Transverse colon (tissue), 4 donors: ENCODE measurements at regions not wholly inside any gene's neighbourhood (a gene's known extent, or its start where the extent isn't known, plus 50 kb on each side); places are given as distances from the start of the nearest gene placed in this dataset.

Experiments used
- DNase-seq: peaks from one replicate; pipeline ENCODE4 v3.0.0-alpha.2; 2019
- H3K27ac ChIP-seq, 4 donors: fragments of 200-600 bp; sonication (generic); 2 replicates each; pipeline ENCODE4 v1.5.1; 2016 to 2018; ENCODE audit warnings: inconsistent platforms in 4 of 4
- H3K27me3 ChIP-seq: fragments of 200-600 bp; sonication (generic); 2 replicates; pipeline ENCODE4 v1.5.1; 2017; ENCODE audit warnings: inconsistent platforms
- H3K36me3 ChIP-seq, 4 donors: fragments of 200-600 bp; sonication (generic); 2 replicates each; pipeline ENCODE4 v1.5.1; 2017 to 2019; ENCODE audit warnings: inconsistent platforms in 4 of 4
- H3K4me1 ChIP-seq, 4 donors: fragments of 200-600 bp; sonication (generic); 2 replicates each; pipeline ENCODE4 v1.5.1; 2017 to 2020; ENCODE audit warnings: inconsistent platforms in 4 of 4
- H3K4me3 ChIP-seq, 4 donors: fragments of 200-600 bp; sonication (generic); 1 replicate in 1 of 4; 2 replicates in 3 of 4; pipeline versions ENCODE4 v1.5.1 to v1.6.1; 2017 to 2019; ENCODE audit warnings: inconsistent platforms in 4 of 4
- H3K9me3 ChIP-seq, 2 donors: fragments of 200-600 bp; sonication (generic); 2 replicates each; pipeline ENCODE4 v1.5.1; 2017 to 2019; ENCODE audit warnings: inconsistent platforms in 2 of 2
- EP300 ChIP-seq: sonication (generic); formaldehyde crosslinking; IDR thresholded peaks from one replicate; pipeline ENCODE4 v1.6.1; 2017; ENCODE audit warnings: antibody characterized with exemption, low read depth
- POLR2A ChIP-seq: fragments of 450-650 bp; IDR thresholded peaks from one replicate; pipeline ENCODE4 v1.6.1; 2016; ENCODE audit warnings: antibody characterized with exemption, mild to moderate bottlenecking, moderate library complexity
- POLR2AphosphoS5 ChIP-seq, 3 donors: sonication (generic); formaldehyde crosslinking; IDR thresholded peaks; one replicate each; pipeline ENCODE4 v1.6.1; 2016; ENCODE audit warnings: antibody characterized with exemption in 3 of 3
- WGBS, 2 donors: methylation state at CpG; one replicate each; pipeline ENCODE4 v1.1.5; 2018; ENCODE audit warnings: low coverage in 1 of 2; 5-methylcytosine and 5-hydroxymethylcytosine counted together
- in situ Hi-C, 4 donors: fragments of 200-750 bp; cut with MboI; loops; one replicate each; pipeline versions ENCODE4 v1.15.0 to v1.15.1; 2017; ENCODE audit warnings: low sequenced_read_pairs in 3 of 4, low pct_ligation_motif_present in 1 of 4, low pct_unique_long_range_greater_than_20kb in 1 of 4
- intact Hi-C: fragments of 100-400 bp; cut with DNase I; formaldehyde crosslinking; loops from one replicate; pipeline ENCODE4 v1.15.1; 2023; ENCODE audit warnings: low total_unique reads
- TF ChIP-seq, protein P1 (sequence below), 5 experiments: fragments of 200-600 bp in 3 of 5; fragments of 450-650 bp in 2 of 5; sonication (generic) in 3 of 5; IDR thresholded peaks; 1 replicate in 2 of 5; 2 replicates in 3 of 5; pipeline ENCODE4 v1.5.1; 2016 to 2017; ENCODE audit warnings: antibody characterized with exemption in 5 of 5, inconsistent platforms in 3 of 5, mild to moderate bottlenecking in 2 of 5, moderate library complexity in 1 of 5

DNA sequence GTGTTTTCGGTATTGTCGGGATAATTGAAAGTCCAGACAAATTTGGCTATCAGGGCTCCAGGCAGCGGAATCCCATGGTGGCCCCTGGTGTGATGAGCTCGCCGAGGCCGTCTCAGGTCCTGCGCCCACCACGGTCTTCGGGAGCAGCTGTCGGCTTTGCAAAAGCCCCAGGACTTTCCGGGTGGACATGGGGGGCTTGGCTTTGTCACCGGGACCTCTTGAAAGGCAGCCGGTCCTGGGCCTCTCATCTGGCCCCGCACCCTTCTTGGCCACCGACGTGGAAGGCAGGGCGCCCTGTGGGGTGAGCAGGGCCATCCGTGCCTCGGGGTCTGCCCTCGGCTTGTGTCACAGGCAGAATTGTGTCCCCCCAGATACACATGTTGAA lies 87.1 kb upstream of the ACTRT2 start:
- no peak overlapping the region for H3K27ac ChIP-seq
- intact Hi-C loops: no loop called here
- peaks cover 29% of the 10 kb centered on the region for H3K27me3 ChIP-seq
- WGBS, 2 donors: 92% methylated on average over 20 of the region's 20 CpGs; no CpG with 5 or more reads in 1 of the 2 donors
- H3K36me3 ChIP-seq: no peaks in the 10 kb centered on the region
- no peaks in the 10 kb centered on the region for H3K4me1 ChIP-seq
- no peak for DNase-seq
- H3K4me3 ChIP-seq: no peak overlapping the region
- no peaks in the 10 kb centered on the region for H3K9me3 ChIP-seq
- TF ChIP-seq POLR2A (no peak), POLR2AphosphoS5 (IDR thresholded peaks at IDR 0.05) (no peak)
- in situ Hi-C loops: no loop called here

GRCh38 chr1:2934642-2935081 lies 86.6 kb upstream of the ACTRT2 start:
- Histone ChIP-seq H3K9me3 (no peaks in the 10 kb centered on the region), H3K4me3 (no peak overlapping the region), H3K27me3 (peaks cover 24% of the 10 kb centered on the region), H3K27ac (no peak overlapping the region), H3K36me3 (no peaks in the 10 kb centered on the region), H3K4me1 (no peaks in the 10 kb centered on the region)
- DNase-seq: no peak
- intact Hi-C loops (no loop called here), in situ Hi-C loops (no loop called here)
- TF ChIP-seq, protein P1, sequence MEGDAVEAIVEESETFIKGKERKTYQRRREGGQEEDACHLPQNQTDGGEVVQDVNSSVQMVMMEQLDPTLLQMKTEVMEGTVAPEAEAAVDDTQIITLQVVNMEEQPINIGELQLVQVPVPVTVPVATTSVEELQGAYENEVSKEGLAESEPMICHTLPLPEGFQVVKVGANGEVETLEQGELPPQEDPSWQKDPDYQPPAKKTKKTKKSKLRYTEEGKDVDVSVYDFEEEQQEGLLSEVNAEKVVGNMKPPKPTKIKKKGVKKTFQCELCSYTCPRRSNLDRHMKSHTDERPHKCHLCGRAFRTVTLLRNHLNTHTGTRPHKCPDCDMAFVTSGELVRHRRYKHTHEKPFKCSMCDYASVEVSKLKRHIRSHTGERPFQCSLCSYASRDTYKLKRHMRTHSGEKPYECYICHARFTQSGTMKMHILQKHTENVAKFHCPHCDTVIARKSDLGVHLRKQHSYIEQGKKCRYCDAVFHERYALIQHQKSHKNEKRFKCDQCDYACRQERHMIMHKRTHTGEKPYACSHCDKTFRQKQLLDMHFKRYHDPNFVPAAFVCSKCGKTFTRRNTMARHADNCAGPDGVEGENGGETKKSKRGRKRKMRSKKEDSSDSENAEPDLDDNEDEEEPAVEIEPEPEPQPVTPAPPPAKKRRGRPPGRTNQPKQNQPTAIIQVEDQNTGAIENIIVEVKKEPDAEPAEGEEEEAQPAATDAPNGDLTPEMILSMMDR (IDR thresholded peaks at IDR 0.05): no peak
- TF ChIP-seq EP300 (no peak), POLR2A (no peak), POLR2AphosphoS5 (IDR thresholded peaks at IDR 0.05) (no peak)
- 86% methylated on average over 14 of the region's 16 CpGs; no CpG with 5 or more reads in 1 of the 2 donors for WGBS, 2 donors

DNA sequence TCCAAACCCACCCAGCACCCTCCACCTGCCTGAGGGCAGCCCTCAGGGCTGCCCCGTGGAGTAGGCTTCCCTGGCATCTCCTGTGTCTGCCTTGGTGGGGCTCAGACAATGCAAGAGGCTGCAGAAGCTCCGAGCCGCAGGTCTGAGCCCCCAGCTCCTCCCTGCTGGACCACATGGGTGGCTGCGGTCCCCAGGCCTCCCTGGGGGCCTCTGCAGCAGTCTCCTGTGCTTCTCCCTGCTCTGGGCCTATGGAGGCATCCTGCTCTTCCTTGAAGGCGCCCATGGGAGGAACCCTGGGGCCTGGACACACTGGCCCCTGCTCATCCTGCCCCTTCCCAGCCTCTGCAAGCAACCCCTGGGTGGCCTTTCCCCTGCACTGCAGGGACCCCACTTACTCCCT lies 86.1 kb upstream of the ACTRT2 start:
- Histone ChIP-seq H3K27me3 (peaks cover 22% of the 10 kb centered on the region), H3K9me3 (no peaks in the 10 kb centered on the region), H3K4me1 (no peaks in the 10 kb centered on the region), H3K27ac (no peak overlapping the region), H3K36me3 (no peaks in the 10 kb centered on the region), H3K4me3 (no peak overlapping the region)
- TF ChIP-seq EP300 (no peak), POLR2A (no peak), POLR2AphosphoS5 (IDR thresholded peaks at IDR 0.05) (no peak)
- TF ChIP-seq, protein P1 (IDR thresholded peaks at IDR 0.05): no peak
- WGBS, 2 donors: 76% methylated on average over 5 of the region's 5 CpGs; no CpG with 5 or more reads in 1 of the 2 donors
- intact Hi-C loops: no loop called here
- DNase-seq: no peak
- in situ Hi-C loops: no loop called here

GRCh38 chr1:2935751-2936390 lies 85.4 kb upstream of the ACTRT2 start:
- Histone ChIP-seq H3K27ac (no peak overlapping the region), H3K4me1 (no peaks in the 10 kb centered on the region), H3K27me3 (peaks cover 20% of the 10 kb centered on the region), H3K36me3 (no peaks in the 10 kb centered on the region), H3K4me3 (no peak overlapping the region), H3K9me3 (peaks cover 0 to 4% of the 10 kb centered on the region in 2 donors)
- DNase-seq: no peak
- TF ChIP-seq POLR2AphosphoS5 (IDR thresholded peaks at IDR 0.05): no peak
- no peak for TF ChIP-seq EP300
- no peak for TF ChIP-seq POLR2A
- TF ChIP-seq, protein P1 (IDR thresholded peaks at IDR 0.05): no peak
- intact Hi-C loops: no loop called here
- in situ Hi-C loops: no loop called here
- WGBS, 2 donors: 78% methylated on average over 23 of the region's 23 CpGs; no CpG with 5 or more reads in 1 of the 2 donors
